GM18508 (cell line): ENCODE measurements at regions not wholly inside any gene's neighbourhood (a gene's known extent, or its start where the extent isn't known, plus 50 kb on each side); places are given as distances from the start of the nearest gene placed in this dataset.
"Not testable (repeated sequence)": the region's sequence is repeated elsewhere in the genome, so short reads cannot be mapped to it uniquely, and the experiment has no call there.

ENCODE experiments used
- ATAC-seq: cut with Tn5 transposase; IDR thresholded peaks from one replicate; pipeline ENCODE4 v1.9.1; 2021; ENCODE audit warnings: moderate number of reproducible peaks; ENCODE audit not compliant: insufficient read depth, unreplicated experiment

DNA sequence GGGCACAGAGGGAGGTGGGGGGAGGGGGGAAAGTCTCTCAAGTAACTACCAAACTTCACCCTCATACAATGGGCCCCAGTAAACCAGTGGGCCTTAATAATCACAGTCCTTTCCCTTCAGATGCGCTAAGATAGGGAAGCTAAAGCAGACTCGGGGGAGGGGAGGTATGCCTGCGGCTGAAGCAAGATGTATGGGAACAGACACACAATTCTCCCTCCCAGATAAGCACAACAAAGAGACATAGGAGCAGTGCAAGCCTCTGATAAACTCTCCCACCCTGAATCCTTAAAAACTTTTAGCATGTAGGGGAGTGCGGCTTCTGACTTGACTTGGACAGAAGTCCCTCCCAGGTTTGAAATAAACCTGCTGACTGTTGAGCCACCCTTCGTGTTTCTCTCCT lies 54.7 kb downstream of the PROP1 start:
- ATAC-seq: not testable (repeated sequence)

DNA sequence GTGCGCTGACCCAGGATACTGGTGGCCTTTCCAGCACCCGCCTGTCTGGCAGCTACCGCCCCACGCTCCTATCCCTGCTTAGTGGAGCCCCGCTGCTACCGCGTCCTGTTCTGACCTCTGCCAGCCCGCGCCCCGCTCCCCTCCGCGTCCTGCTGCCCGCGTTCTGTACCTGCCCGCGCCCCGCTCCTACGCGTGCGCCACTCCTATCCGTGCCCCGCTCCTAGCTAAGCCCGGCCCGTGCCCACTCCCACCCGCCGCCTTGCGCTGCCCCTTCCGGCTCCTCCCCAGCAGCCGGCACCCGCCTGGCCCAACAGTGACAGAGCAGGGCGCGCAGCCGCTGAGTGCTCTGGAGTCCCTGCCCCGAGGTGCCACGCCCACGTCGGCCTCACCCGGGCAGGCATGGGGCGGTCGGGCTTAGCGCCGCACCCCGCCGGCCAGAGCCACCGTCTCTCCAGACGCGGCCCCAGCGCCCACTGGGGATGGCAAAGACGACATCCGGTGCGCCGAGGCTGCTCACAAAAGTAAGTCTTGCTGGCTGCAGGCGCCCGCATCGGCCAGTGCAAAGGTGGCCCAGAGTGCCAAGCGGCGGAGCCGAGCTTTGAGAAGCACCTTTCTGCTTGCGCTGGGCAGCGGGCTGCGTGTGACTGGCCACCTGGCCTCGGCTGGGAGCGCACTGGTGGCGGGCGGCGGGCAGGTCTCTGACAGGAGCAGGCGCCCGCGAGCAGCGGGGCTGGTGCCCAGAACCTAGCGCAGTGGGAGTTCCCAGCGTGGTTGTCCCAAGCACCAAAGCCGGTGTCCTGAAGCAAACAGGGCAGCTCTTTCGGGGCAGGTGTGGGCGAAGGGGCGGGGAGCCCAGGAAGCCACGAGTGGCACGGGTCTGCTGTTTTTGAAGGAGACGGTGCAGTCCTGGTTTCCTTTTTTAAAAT lies 56.5 kb downstream of the PROP1 start:
- not testable (repeated sequence) for ATAC-seq

GRCh38 chr5:177938767-177939166 lies 57.3 kb downstream of the PROP1 start:
- not testable (repeated sequence) for ATAC-seq

GRCh38 chr5:177934233-177934632 lies 61.8 kb downstream of the PROP1 start:
- ATAC-seq: not testable (repeated sequence)

DNA sequence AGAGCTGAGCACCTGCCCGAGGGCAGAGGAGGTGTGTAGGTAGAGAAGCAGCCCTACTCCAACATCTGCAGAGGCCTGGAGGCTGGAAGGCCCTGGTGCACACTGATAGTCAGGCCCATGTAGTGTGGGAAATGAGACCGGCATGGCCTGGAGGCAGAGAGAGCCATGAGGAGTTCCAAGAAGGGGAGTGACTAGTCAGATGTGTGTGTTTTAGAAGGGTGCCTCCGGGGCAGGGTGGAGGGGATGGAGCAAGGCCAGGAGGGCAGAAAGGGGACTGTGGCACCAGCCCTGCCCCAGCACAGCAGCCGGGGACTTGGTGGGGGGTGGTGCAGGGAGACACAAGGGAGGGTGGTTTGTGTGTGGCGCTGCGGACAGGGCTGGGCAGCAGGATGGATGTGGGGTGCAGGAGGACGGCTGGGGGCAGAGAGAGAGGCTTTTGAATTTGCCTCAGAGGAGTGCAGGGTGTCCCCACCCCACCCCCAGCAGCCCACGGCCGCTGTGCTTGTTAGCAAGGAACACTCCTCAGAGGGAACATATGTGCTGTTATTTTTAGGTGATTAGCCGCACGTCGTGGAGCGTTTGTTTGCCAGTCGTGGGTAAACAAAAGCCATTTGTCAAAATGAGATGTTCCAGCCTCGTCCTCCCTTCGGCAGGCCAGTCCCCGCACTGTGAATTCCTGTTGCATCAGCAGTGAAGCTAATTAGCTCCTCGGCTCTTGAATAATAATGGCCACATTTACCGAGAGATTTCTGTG lies 65.6 kb downstream of the PROP1 start:
- ATAC-seq: not testable (repeated sequence)

- ATAC-seq: not testable (repeated sequence)
Measured at GRCh38 chr5:177929618-177930017, 66.4 kb downstream of the PROP1 start.

DNA sequence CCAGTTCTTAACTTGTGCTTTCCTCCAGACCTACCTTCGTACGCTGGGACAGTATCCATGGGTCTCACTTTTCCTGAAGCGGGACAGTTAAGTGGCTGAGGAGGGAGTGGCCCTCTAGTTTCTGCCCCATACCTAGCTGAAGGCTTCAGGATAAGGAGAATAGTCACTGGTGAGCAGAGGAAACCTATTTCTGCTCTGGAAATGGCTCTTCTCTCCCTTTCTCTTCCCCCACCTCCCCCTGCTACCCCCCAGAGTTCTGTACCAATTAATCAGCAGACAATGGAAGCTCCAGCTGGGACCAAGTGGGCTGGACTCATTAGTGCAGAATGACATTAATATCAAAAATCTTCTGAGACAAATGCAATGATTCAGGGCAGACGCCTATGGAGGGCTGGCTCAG lies 68.5 kb downstream of the PROP1 start:
- ATAC-seq: not testable (repeated sequence)

DNA sequence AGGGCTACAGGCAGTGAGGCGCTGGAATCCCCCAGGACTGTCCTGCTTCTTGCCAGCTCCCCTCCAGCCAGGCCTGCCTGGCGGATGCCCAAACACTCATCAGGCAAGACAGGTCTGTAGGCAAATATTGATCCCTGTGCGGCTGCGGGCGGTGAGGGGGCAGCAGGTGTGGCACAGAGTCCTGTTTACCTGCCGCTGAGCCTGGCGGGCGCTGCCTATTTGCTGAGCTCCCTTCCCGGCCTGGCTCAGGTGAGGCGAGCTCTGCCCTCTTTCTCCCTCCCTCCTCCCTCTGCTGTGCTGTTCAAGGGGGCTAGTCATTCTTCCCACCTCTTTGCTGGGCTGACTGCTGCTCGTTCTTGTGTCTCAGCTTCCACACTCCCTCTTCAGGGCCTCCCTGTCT lies 71.5 kb downstream of the PROP1 start:
- not testable (repeated sequence) for ATAC-seq

GRCh38 chr5:177923837-177924236 lies 72.2 kb downstream of the PROP1 start:
- not testable (repeated sequence) for ATAC-seq

DNA sequence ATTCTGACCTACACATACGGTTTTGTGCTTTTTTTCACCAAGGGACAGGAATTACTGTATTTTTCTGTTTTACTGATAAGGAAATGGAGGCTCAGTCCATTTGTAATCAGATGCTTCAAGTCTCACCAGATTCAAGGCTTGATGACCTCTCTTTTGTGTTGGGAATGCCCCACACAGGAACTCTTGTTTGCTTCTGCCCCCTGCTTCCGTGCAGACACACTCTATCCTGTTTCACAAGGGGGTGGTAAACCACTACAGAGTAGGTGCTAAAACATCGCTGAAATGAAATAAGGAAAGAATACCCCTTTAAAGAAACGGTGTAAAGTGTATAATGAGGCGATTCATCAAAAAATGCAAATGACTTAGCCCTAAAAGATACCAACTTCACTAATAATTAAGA lies 72.9 kb downstream of the PROP1 start:
- ATAC-seq: not testable (repeated sequence)

GRCh38 chr5:177909261-177909660 lies 86.8 kb downstream of the PROP1 start:
- ATAC-seq: not testable (repeated sequence)

DNA sequence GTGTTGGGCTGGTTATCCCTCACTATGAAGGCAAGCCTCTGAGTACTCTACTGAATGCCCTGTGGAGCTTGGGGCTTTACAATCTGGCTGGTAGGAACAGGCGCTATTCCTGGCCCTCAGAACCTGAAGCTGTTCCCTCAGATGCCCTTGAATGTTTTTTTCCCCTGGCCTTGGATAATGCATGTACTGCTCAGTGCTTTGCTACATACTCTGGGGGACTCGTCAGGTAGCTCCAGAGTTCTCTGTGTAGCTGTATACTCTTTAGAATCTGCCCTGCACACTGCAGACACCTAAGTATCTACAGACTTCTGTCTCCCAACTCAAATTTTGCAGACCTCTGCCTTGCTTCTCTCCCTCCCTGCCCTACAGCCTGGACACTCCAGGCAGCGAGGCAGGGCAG lies 93.2 kb downstream of the PROP1 start:
- ATAC-seq: not testable (repeated sequence)

GRCh38 chr5:177900066-177900465 lies 96.0 kb downstream of the PROP1 start:
- ATAC-seq: not testable (repeated sequence)

GRCh38 chr5:177894681-177895453 lies 101.2 kb downstream of the PROP1 start:
- not testable (repeated sequence) for ATAC-seq

DNA sequence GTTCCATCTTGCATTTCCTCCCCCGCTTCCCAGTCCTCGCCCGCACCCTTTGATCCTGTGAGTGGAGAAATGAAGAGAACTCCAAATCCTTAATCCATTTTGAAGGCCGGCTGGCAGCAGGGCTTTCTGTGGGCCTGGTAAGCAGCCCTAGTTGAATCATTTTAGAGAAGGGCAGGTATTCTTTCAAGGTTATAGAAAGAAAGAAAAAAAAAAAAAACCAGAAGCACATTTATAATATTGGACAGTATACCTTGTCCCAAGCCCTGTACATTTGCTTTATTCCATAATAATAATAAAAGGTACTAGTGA lies 103.7 kb downstream of the PROP1 start:
- not testable (repeated sequence) for ATAC-seq

DNA sequence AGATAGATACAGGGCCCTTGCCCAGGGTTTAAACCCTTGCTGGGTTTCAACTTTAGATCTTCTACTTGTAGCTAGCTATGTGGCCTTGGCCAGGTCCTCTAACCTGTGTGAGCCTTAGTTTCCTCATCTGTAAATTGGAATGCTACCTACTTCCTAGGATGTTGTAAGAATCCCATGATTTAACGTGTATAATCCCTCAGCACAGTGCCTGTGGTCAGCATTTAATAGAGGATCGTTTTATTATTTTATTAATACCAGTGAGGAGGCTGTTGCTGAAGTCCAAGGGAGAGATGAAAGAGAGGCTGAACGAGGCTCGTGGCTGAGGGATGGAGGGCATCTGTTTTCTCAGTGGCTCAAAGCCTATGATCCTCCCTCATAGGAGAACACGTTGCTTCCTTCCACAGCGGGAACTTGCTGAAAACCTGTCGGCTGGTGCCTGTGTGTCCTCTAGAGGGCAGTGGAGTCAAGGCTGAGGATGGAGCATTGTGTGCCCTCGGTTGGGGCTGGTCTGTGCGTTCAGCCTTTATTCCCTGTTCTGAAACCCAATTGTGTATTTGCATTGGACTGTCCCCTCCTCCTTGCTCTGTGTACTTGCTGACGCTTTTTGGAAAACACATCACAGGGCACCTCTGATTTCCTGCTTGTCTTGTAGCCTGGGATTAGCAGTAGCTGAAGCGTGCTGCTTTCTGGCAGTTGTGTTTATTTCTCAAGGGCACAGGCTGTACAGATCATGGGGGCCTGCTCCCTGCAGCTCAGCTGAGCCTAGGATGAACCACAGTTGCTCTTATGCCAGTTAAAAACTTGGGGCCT lies 104.3 kb downstream of the PROP1 start:
- peak; percentile 93 for ATAC-seq

- not testable (repeated sequence) for ATAC-seq
Measured at GRCh38 chr5:177883295-177883694, 100.6 kb upstream of the FAM153A start.

GRCh38 chr5:177875900-177876238 lies 93.2 kb upstream of the FAM153A start:
- ATAC-seq: not testable (repeated sequence)

DNA sequence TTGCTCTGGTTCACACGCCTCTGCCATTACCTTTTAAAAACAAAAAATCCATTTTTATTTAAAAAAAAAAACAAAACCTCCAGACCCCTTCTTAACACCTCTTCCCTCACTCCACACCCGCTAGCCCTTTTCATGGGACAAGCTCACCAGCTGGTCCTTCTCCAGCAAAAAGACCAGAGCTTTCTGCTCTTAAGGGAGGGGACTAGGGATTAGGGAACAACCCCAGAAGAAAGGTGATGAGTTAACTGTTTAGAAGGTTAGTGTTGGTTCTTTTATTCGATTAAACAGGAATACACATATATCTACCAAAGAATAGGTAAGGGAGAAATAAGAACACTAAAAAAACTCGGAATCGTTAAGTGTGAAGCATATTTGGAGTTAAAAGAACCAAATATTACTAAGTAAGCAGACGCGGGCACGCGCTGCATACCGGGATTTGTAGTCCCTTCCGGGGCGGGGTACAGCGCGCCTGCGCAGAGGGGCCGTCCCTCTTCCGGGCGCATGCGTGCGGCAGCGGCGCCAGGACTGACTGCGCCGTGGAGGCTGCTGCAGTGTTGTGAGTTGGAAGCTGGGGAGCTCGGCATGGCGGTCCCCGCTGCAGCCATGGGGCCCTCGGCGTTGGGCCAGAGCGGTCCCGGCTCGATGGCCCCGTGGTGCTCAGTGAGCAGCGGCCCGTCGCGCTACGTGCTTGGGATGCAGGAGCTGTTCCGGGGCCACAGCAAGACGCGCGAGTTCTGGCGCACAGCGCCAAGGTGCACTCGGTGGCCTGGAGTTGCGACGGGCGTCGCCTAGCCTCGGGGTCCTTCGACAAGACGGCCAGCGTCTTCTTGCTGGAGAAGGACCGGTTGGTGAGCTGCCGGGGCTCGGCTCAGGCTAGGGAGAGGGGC lies 92.6 kb upstream of the FAM153A start:
- ATAC-seq: peak; percentile 32
